ACHN (cell line): ENCODE measurements at regions not wholly inside any gene's neighbourhood (a gene's known extent, or its start where the extent isn't known, plus 50 kb on each side); places are given as distances from the start of the nearest gene placed in this dataset.

Source experiments
- DNase-seq: peaks from one replicate; pipeline ENCODE4 v3.0.0-alpha.2; 2015
- in situ Hi-C: cut with HindIII; loops from 2 replicates; pipeline ENCODE4 v1.10.0; 2017; ENCODE audit warnings: low sequenced_read_pairs, low pct_ligation_motif_present, low pct_unique_long_range_greater_than_20kb

DNA sequence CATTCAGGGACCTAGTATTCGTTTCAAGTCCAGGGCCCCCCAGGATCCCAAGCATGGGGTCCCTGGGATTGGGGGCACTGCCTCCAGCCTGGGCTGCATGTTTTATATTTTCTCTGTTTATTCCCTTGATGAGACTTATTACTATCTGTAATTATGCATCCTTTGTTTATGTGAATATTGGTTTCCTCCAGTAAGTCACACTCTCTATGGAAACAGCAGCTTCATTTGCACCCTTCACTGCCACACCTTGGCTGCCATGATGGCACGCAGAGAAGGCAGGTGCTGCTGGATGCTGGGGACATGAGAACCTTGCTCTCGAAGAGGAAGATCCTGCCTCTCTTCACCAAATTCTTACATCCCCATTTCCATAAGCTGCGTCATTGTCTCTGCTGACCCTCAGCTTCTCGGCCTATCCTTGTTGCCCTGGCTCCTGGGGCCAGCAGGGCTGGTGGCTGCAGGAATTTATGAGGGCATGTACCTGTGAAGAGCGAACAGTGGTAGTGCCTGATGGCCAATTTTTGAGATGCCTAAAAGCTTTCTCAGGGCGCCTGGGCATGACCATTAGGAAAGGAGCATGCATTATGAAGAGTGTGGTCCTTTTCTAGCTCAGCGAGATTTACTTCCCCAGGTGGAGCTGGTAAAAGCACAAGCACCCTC lies 479.3 kb upstream of the KLF6 start:
- in situ Hi-C loops, result no loop called here
- DNase-seq, result no peak

DNA sequence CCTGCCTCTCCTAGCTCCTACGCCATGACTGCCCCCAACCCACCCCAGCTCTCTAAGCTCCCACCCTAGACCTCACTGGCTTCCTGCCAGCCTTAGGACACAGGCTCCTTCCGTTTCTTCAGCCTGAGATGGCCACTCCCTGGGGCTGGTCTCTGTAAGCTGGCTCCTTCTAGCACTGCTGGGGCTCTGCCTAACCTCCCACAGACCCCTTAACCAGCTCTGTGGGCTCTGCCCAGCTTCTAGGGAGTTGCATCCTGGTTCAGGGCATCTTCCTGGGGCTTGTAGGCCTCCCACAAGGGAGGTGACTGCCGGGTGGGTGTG lies 478.6 kb upstream of the KLF6 start:
- in situ Hi-C loops, result no loop called here
- no peak for DNase-seq

DNA sequence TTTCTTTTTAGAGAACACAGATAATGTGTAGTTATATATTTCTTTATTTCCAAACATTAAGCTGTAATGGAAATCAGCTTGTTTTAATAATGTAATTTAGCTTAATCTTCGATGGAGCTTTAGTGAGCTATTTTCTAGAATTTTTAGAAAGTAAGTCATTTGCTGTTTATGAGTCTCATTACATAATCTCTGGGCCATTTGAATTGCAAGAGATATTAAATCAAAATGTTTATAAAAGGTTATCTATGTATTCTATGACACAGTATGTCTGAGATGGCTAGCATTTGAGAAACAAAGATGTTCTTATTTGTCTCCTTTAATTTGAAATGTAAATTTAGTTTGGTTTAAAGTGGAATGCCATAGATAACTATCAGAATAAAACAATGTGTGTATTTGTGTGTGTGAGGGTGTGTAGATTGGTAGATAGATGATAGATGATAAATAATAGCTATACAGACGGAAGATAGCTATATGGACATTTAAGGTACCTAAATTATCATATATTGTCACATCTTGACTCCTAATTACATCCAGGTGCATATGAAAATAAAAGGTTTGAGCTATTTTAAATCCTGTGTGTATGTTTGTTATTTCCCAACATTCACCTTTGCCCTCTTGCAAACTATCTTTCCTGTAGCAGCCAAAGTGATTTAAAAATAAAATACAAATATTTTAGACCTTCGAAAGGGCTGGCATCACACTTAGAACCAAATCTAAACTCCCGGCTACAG lies 478.0 kb upstream of the KLF6 start:
- DNase-seq, result no peak
- in situ Hi-C loops, result no loop called here

DNA sequence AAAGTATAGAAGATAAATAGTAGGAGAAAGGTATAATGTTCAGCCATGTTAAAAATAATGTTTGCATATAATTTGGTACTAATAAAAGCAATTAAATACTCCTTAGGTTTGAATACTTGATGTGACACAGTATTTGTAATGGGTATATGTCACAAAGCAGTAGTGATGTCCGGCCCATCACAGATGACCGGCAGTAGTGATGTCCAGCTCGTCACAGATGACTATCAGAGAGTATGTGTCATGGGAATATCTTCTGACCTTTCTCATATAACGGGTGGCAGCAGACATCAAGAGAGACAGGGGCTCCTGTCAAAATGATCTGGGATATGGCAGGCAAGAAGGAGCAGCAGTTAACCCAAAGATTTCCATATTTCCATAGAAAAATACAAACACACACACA lies 477.4 kb upstream of the KLF6 start:
- in situ Hi-C loops, result no loop called here
- no peak for DNase-seq

DNA sequence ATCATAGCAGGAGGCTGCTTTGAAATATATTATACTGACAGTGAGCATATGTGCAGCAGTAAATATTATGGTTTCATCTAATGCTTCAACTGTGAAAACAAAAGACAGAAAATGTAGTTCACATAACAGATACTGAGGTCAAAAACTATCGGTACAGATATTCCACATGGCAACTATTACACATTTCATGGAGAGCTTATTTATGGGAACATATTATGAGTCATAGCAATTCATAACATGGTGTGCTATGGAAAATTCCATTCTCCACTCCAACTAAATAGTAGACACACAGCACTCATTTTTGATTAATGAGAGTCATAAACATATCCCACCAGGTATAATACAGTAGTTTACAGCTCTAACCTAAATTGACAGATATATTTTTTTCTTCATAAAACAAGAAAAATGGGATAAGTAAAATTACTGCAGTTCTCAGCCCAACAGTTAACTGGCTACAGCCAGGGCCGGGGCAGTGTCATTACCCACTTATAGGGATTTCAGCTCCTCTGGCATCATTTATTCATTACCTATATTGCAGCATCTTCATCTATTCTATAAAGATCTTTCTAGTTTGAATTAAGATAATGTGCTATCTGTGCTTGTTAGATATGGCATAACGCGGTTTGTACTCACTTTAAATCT lies 475.6 kb upstream of the KLF6 start:
- no peak for DNase-seq
- in situ Hi-C loops, result no loop called here

DNA sequence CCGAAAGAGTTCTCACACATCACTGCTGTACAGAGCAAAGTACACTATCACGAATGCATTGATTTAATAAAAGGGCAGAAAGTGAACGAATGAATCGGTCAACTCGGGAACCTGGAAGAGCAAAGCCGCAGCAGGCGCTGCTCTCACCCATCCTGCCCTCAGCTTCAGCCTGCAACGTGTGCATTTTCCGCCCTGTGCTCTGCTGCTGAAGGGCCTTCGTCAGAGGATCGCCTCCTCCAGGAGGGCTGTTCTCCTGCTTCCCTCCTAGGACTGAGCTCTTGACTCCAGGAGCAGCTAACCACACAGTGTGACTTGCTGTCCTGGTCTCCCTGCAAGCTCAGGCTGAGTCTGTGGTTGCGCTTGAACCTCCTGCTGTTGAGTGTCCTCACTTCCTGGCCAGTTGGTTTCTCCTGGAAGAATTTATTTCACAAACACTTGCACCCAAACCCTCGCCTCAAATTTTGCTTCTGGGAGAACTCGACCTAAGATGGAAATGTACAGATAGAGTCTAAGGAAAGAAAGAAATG lies 473.0 kb upstream of the KLF6 start:
- no peak for DNase-seq
- in situ Hi-C loops, result no loop called here

DNA sequence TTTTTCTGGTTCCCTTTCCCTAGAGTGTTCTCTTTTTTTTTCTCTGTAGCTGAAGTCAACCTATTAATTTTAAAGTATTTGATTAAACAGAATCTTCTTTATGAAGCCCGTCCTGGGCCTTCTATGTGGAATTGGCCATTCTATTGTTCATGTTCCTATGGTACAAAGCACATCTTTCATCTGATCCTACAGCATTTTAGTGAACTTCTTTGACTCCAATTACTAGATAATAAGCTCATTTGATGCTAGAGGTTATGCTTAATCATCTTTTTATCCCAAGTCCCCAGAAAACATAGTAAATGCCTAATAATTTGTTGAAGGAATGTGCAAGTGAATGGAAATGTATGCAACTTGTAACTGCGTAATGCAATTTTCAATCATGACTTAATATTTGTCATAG lies 472.0 kb upstream of the KLF6 start:
- in situ Hi-C loops, result no loop called here
- no peak for DNase-seq

DNA sequence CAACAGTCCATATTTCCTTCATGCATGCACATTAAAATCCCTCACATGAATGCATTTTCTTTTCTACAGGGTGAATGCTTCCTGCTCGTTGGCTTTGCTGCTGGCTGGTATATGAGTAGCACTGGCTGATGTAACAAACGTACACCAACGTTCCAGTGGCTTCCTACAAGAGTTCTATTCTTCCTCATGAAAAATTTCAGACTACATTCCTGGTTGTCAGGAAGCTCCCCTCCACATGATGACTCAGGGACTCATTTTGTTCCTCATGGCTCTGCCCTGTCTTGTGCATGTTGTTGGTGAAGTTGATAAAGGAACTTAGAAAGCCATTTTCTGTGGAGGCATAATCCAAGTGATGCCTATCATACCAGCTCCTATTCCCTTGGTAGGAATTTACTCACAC lies 470.7 kb upstream of the KLF6 start:
- no peak for DNase-seq
- in situ Hi-C loops, result no loop called here

DNA sequence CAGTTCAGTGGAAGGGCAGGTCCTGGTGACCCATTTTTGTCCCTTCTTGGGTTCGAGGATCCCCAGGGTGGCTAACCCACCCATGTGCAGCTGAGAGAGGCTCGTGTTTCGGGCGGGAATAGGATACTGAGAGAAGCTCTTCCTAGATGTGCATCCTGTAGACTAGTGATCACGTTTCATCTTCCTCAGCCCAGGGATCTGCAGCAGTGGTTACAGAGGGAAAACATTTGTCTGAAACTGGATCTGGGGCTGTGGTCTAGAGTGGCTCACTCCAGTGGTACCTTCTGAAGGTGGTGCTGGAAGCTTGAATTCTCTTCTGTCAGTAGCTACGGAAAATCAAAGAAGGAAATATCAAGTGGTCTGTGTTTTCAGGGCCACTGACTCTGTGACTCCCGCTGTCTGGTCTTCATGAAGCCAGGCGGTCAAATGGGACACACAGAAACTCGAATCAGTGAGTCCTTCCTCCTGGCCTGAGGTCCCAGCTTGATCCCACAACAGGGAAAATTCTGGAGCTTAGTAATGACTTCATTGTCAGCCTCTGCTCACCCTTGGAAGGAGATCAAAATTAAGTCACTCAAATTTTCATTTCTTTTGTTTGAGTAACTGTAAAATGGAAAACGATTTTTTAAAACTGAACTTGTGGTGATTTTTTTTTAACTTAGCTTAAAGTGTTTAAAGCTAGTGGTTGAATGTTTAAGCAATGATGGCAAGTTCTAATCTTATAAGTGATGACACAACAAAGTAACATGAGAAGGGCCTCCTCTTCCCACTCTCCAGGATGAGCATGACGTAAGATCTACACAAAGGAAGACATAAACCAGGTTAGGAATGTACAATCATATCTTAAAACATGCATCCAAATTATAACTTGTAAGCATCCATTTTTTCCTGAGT lies 469.3 kb upstream of the KLF6 start:
- DNase-seq, result no peak
- in situ Hi-C loops, result no loop called here

DNA sequence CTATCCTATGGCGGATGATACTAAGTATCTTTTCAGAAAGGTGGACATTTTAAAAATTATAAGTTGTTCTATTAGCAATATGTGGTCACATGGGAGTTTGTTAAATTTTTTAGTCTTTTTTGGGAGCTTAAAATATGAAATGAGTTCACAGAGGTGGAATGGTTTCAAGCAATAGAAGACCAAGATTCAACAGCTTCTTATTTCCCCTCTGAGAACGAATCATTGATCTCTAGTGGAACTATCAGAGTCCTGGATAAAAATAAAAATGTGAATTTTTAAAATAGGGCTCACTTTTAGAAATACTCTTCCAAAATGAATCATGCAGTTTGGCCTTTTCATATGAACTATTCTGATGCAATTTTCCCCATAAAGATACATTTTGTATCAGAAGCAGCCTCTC lies 467.7 kb upstream of the KLF6 start:
- DNase-seq, result no peak
- in situ Hi-C loops, result no loop called here

DNA sequence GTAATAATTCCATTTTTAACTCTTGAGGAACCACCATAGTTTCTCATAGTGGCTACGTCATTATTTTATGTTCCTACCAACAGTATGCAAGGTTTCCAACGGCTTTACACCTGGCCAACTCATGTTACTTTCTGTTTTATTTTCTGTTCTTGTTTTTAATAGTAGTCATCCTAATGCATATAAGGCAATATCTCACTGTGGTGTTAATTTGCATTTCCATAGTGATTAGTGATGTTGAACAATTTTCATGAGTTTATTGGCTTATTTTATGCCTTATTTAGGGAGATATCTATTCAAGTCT lies 465.5 kb upstream of the KLF6 start:
- DNase-seq, result no peak
- in situ Hi-C loops, result no loop called here

DNA sequence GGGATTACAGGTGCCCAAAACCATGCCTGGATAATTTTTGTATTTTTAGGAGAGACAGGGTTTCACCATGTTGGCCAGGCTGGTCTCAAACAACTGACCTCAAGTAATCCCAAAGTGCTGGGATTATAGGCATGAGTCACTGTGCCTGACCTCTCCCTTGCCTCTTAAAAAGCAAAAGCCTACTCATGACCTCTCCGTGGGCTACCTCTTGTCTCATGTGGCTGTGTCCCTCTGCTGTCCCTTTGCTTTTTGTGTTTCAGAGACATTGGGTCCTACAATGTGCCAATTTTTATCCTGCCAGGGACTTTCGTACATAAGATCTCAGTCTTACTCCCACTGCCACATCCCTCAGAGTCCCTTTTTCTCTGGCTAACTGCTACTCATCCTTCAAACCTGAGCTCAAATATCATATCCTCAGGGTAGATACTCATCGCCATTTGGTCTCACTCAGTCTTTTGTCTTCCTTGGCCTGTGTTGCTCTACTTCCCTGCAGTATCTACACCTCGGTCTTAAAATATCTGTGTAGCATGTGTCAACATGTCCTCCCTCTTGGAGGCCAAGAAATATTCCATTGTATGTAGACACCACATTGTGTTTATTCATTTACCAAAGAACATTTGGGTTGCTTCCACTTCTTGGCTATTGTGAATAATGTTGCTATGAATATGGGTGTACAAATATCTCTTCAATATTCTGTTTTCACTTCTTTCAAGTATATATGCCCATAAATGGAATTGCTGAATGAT lies 465.0 kb upstream of the KLF6 start:
- in situ Hi-C loops, result no loop called here

DNA sequence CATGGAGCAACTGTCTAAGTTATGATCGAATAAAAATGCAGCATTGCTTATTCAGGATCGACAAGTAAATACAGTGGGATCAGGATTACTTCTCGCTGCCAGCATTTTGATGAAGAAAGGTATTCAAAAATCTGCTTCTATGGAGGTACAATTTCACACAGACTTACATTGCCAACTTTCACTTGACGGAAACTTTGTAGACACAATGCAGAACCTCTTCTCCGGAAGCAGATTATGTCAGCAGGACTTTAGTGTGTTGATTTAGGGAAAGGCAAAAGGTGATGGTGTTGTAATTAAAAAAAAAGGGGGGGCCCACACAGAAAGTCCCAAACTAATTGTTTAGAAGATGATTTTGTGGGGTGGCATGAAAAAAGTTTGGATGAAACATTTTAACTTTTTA lies 462.4 kb upstream of the KLF6 start:
- in situ Hi-C loops, result no loop called here
- no peak for DNase-seq

More for the DNA sequence above, 465.0 kb upstream of the KLF6 start:
- DNase-seq, result no peak

DNA sequence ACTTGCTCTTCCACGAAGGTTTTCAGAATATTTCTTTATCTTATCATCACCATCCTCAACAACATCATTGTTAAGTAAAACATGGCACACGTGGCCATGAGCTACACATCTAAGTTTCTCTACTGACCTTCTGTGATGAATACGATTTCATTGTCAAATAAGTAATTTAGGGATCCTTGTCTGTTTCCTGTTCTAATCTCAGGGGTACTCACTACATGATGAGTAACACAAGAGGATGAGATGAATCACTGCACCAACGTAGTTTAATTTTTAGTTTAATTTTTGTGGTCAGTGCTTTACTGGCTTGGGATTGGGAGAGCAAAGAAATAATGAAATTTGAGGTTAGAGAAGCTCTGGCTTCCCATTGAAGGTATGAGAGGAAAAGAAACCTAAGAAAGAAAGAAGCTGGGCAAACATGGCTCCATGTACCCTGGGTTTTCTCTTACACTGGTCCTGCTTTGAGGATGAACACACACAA lies 461.9 kb upstream of the KLF6 start:
- in situ Hi-C loops, result no loop called here

DNA sequence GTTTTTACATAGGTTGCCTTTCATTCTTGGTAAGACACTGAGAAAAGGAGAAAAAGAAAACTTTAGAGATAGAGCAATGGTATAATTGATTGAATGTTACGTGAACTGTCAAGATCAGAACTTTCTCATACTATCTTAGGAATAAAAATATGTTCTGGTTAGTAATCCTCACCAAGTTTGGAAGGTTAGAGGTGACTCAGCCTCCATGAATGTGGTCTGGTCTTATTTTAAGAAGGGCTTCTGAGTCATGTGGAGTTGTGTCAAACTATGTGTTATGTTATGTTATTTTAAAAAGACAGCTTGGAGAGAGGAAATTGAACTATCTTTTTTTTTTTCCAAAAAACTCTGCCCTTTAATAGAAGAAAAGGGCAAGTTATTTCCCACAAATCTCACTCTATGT lies 458.6 kb upstream of the KLF6 start:
- DNase-seq, result peak; percentile 84
- in situ Hi-C loops, result no loop called here

More for the DNA sequence above, 461.9 kb upstream of the KLF6 start:
- DNase-seq, result peak; percentile 13

DNA sequence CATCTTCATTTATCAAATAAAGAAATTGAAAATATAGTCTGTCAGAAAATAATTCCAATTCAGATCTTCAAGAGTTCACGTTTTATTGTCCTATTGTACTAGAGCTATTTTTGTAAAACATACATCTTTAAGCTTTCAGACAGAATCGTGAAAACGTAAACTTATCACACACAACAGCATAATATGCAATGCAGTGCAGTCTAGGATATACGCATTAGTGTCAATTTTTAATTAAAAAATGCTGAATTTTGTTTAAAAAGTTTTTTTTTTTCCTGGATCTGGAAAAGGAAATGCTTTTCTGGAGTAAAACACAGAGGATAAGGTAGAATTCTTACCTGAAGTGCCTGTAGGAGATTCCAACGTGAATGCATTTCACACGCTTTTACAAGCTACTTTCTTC lies 458.2 kb upstream of the KLF6 start:
- in situ Hi-C loops, result no loop called here
- DNase-seq, result no peak

DNA sequence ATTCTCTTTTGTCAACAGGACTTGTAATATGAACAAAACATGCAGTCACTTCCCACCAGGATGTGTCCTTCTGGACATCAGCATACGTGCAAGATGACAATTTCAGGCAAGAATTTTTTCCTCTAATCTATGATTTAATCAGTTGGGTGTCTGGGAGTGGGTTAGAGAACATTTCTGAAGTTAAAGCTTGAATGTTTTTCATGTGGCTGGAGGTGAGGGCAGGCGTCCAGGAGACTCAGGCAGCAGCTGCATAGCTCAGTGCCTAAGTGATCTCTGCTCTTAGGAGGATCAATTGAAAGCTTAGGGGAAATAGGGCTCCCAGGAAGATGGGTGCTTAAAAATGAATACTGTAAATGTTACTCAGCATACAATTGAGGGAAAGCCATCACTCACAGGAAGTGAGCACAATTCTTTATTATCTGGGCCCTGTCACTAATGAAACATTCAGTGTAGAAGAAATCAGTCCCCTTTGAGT lies 457.6 kb upstream of the KLF6 start:
- in situ Hi-C loops, result no loop called here
- DNase-seq, result no peak

DNA sequence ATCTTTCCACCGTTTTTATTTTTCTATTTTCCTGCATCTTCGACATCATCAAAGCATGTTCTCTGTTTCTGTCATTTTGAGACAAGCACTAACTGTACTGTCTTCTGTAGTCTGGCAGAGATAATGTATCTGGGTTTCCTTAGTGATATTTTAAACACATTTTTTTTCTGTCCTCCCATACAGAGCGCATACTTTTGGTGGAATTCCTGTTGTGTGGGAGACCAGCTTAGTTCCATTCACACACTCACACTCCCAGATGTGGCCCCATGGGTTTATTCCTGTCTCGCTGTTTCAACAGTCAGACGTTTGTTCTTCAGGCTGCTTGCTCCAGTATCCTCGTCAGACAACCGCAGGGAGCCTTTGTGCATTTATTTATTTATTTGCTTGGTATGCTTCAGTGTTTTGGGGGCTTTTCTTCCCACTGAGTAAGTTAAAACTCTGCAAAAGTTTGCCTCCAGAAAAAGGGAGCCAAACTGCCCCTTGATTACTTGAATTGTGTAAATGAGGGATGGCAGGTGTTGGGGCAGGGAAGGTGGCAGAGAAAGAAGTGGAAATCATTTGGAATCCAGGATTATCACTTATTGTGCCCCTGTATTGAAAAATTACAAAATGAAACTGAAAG lies 456.8 kb upstream of the KLF6 start:
- in situ Hi-C loops, result no loop called here
- DNase-seq, result no peak
